GM12864 (cell line): ENCODE measurements at regions not wholly inside any gene's neighbourhood (a gene's known extent, or its start where the extent isn't known, plus 50 kb on each side); places are given as distances from the start of the nearest gene placed in this dataset.

Experiments used
- DNase-seq: peaks from one replicate; pipeline ENCODE4 v3.0.0-alpha.2; 2011; ENCODE audit warnings: low read depth
- H3K4me3 ChIP-seq: 2 replicates; pipeline ENCODE4 v1.5.1; 2011; ENCODE audit warnings: mild to moderate bottlenecking, low read depth, low read length, control low read depth
- CTCF ChIP-seq: IDR thresholded peaks from 2 replicates; pipeline ENCODE4 v1.5.1; 2011; ENCODE audit warnings: low read depth, mild to moderate bottlenecking, moderate library complexity, low read length, control low read depth, inconsistent platforms; ENCODE audit errors: missing control alignments

- no peak for TF ChIP-seq CTCF
- H3K4me3 ChIP-seq = no peak overlapping the region
- DNase-seq = no peak
Observed at GRCh38 chr5:144800169-144800568, 629.5 kb downstream of the KCTD16 start.

GRCh38 chr5:144798595-144798994 is 627.9 kb downstream of the KCTD16 start:
- no peak for DNase-seq
- TF ChIP-seq CTCF = no peak
- H3K4me3 ChIP-seq = no peak overlapping the region

- no peak for TF ChIP-seq CTCF
- no peak for DNase-seq
Observed at GRCh38 chr5:144794922-144795321, 624.2 kb downstream of the KCTD16 start.

GRCh38 chr5:144788556-144788955 is 617.9 kb downstream of the KCTD16 start:
- TF ChIP-seq CTCF = no peak
- no peak overlapping the region for H3K4me3 ChIP-seq
- DNase-seq = no peak

More at GRCh38 chr5:144794922-144795321, 624.2 kb downstream of the KCTD16 start:
- H3K4me3 ChIP-seq = no peak overlapping the region

DNA sequence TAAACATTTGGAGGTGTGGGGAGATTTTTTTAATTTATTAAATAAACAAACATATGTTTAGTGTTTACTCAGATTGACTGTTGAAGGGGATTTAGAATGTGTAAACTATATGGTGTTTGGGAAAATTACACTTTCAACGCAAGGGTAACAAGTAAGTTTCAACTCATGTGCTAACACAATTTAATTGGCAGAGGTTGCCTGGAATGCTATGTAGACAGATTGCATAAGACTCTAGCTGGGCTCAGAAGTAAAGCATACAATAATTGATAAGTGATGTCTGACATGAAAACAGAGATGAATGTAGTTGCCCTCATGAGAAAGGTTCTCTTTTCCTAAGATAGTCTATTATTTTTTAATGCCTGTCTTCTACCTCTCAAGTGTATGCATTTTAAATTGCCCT is 617.4 kb downstream of the KCTD16 start:
- no peak for TF ChIP-seq CTCF
- DNase-seq = no peak
- H3K4me3 ChIP-seq = no peak overlapping the region

DNA sequence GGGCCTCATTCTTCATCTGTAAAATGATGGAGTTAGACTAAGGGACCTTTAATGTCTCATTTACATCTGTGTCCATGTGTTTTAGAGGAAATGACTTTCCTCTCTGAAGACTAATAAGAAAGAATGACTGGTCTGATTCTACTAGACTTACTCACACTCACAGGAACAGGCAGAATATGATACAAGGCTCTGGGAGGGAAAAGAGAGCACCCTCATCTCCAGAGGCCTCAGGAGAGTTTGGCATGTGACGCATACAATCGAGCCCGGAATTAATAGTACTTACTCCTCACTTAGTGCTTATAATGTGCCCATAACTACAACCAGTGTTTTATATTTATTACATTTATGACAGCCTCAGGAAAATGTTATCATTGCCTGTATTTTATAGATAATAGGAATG is 608.7 kb downstream of the KCTD16 start:
- no peak for DNase-seq
- H3K4me3 ChIP-seq = no peak overlapping the region
- TF ChIP-seq CTCF = no peak

DNA sequence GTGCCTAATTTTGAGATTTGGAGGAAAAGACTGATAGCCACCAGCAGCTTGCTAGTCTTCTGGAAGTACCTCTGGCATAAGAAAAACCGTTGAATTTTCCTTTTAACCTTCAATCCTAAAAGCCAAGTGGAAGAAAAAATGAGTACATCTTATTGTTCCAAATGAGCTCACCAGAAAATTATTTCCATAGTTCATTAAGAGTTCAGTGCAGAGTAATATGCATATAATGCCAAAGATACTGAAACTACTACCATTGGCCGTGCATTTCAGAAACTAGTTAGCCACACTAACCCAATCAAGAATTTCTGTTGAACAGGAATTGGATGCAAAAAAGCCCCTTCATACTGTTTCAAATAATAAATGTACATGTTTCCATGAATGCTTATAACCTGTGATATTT is 607.9 kb downstream of the KCTD16 start:
- no peak overlapping the region for H3K4me3 ChIP-seq
- TF ChIP-seq CTCF = no peak
- no peak for DNase-seq
